ENCODE measurements at regions not wholly inside any gene's neighbourhood (a gene's known extent, or its start where the extent isn't known, plus 50 kb on each side); places are given as distances from the start of the nearest gene placed in this dataset.

DNA sequence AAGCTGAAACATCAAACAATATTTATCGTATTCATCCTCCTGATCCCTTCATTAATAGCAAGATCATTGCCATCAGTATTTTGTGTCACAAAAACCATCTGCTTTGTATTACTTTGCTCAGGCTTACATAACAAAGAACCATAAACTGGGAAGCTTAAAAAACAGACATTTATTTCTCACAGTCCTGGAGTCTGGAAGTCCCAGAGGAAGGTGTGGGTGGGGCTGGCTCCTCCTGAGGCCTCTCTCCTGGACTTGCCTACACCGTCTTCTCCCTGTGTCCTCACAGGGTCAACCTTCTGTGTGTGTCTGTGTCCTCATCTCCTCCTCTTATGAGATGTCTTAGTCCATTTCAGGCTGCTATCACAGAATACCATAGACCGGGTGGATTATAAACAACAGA lies 61.3 kb upstream of the MXRA5 start:
- TF ChIP-seq, protein P1, sequence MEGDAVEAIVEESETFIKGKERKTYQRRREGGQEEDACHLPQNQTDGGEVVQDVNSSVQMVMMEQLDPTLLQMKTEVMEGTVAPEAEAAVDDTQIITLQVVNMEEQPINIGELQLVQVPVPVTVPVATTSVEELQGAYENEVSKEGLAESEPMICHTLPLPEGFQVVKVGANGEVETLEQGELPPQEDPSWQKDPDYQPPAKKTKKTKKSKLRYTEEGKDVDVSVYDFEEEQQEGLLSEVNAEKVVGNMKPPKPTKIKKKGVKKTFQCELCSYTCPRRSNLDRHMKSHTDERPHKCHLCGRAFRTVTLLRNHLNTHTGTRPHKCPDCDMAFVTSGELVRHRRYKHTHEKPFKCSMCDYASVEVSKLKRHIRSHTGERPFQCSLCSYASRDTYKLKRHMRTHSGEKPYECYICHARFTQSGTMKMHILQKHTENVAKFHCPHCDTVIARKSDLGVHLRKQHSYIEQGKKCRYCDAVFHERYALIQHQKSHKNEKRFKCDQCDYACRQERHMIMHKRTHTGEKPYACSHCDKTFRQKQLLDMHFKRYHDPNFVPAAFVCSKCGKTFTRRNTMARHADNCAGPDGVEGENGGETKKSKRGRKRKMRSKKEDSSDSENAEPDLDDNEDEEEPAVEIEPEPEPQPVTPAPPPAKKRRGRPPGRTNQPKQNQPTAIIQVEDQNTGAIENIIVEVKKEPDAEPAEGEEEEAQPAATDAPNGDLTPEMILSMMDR (IDR thresholded peaks at IDR 0.05): no peak
- Histone ChIP-seq H3K4me1 (no peaks in the 10 kb centered on the region), H3K27me3 (ENCODE audit: insufficient read depth in 3 of 3, low read length in 2 of 3) (no peaks in the 10 kb centered on the region), H3K27ac (no peak overlapping the region), H3K9me3 (no peaks in the 10 kb centered on the region), H3K4me3 (no peak overlapping the region), H3K36me3 (ENCODE audit: insufficient read depth in 1 of 2, low read depth in 1 of 2) (no peaks in the 10 kb centered on the region)
- ATAC-seq: no peak
- DNase-seq: no peak
- intact Hi-C loops (cut with DNase I): no loop called here
- 53 to 57% (median 53%) methylated on average over 3 of the region's 3 CpGs for WGBS, 3 donors

DNA sequence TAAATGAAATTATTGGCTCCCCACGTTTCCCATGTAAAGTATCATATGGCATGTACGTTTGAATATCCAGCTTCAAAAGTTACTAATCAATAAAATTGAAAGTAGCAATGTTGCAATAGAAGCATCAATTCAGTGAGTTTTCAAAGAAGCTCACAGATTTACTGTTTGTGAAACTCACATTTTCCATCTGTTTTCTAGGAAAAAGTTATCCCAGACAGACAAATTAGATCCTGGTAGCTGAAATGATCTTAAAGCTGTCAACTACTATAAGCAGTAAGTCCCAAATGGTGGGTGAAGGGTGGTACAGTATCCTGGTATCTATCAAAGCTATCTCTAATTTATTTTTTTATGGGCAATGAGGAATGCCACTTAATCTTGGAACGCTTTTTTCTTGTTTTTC lies 60.7 kb upstream of the MXRA5 start:
- H3K27ac ChIP-seq: no peak overlapping the region
- WGBS, 3 donors: 68 to 77% (median 73%) methylated on average over 3 of the region's 3 CpGs
- no peaks in the 10 kb centered on the region for H3K4me1 ChIP-seq
- ATAC-seq (no peak), DNase-seq (no peak)
- intact Hi-C loops (cut with DNase I): no loop called here
- no peaks in the 10 kb centered on the region for H3K9me3 ChIP-seq
- no peaks in the 10 kb centered on the region for H3K36me3 ChIP-seq (ENCODE audit: insufficient read depth in 1 of 2, low read depth in 1 of 2)
- TF ChIP-seq, protein P1 (IDR thresholded peaks at IDR 0.05): no peak
- H3K27me3 ChIP-seq (ENCODE audit: insufficient read depth in 3 of 3, low read length in 2 of 3): no peaks in the 10 kb centered on the region
- no peak overlapping the region for H3K4me3 ChIP-seq

DNA sequence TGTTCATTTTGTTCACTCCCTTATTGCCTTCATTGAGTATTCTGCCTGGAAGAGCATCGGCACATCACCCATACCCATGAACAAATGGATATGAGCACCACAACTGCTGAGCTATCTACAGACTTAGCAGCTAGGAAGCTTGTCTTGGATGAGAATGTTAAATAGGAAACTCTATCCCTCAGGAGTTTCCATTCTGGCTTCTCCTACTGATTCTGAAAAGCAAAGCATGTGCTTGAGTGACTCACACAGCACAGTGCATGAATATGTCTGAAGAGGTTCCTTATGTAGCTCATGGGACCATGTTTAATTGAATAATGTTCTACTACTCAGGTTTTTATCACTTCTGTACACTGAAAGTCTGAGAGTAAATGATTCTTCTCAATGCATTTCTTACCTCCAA lies 57.3 kb upstream of the MXRA5 start:
- H3K27me3 ChIP-seq (ENCODE audit: insufficient read depth in 3 of 3, low read length in 2 of 3): no peaks in the 10 kb centered on the region
- ATAC-seq (no peak), DNase-seq (no peak)
- WGBS, 3 donors: 74 to 83% (median 76%) methylated on average over 1 of the region's 1 CpG
- H3K27ac ChIP-seq: no peak overlapping the region
- H3K9me3 ChIP-seq: no peaks in the 10 kb centered on the region
- no peaks in the 10 kb centered on the region for H3K4me1 ChIP-seq
- intact Hi-C loops (cut with DNase I): no loop called here
- TF ChIP-seq, protein P1 (IDR thresholded peaks at IDR 0.05): no peak
- no peak overlapping the region for H3K4me3 ChIP-seq
- H3K36me3 ChIP-seq (ENCODE audit: insufficient read depth in 1 of 2, low read depth in 1 of 2): no peaks in the 10 kb centered on the region
